GM12878 (cell line): ENCODE measurements at regions not wholly inside any gene's neighbourhood (a gene's known extent, or its start where the extent isn't known, plus 50 kb on each side); places are given as distances from the start of the nearest gene placed in this dataset.

Source experiments
- ATAC-seq: fragments of 200-7000 bp; cut with Tn5 transposase; 3 replicates; pipeline ENCODE4 v1.9.1; 2020; ENCODE audit warnings: mild to moderate bottlenecking, moderate library complexity
- BruUV-seq: library from RNA; stranded (reverse); fragments of 400-500 nt; replicated peaks from 2 replicates; lab custom pipeline; 2021; lab: Mats Ljungman, UMichigan
- CTCF ChIA-PET: fragments of 300-600 bp; sonication (Branson Sonifier 250); formaldehyde crosslinking; extraction: SDS; loops from one replicate; lab custom pipeline; 2021; ENCODE audit warnings: inconsistent platforms; lab: Yijun Ruan, JAX
- POLR2A ChIA-PET: fragments of 350-600 bp; formaldehyde crosslinking; extraction: SDS; loops from one replicate; lab custom pipeline; 2021; ENCODE audit warnings: inconsistent platforms; lab: Charles Lee
- RAD21 ChIA-PET: fragments of 300-600 bp; sonication (Branson Sonifier 250); formaldehyde crosslinking; loops from one replicate; lab custom pipeline; 2023; ENCODE audit warnings: antibody characterized with exemption; ENCODE audit not compliant: unreplicated experiment; lab: Charles Lee
- SMC1A ChIA-PET: fragments of 300-600 bp; sonication (Branson Sonifier 250); formaldehyde crosslinking; loops from one replicate; lab custom pipeline; 2023; ENCODE audit not compliant: unreplicated experiment, uncharacterized antibody; lab: Charles Lee
- DNase-seq: peaks from one replicate; pipeline ENCODE4 v3.0.0-alpha.2; 2011; ENCODE audit warnings: low read depth, low spot score
- FAIRE-seq: peaks from 3 replicates; lab custom pipeline; 2011; peaks lifted over from hg19 to GRCh38; lab: Jason Lieb, UNC
- H2AFZ ChIP-seq: 2 replicates; pipeline ENCODE4 v1.6.0; 2011; ENCODE audit warnings: low read depth, low read length, control low read depth; ENCODE audit not compliant: control insufficient read depth
- H3K27ac ChIP-seq: 2 replicates; pipeline ENCODE4 v1.5.1; 2011; ENCODE audit warnings: control low read depth; ENCODE audit not compliant: control insufficient read depth, insufficient read depth
- H3K27me3 ChIP-seq, 2 experiments: replicated peaks in 1 of 2; 2 replicates each; pipeline versions ENCODE4 v1.6.0 to v1.6.1; 2011; ENCODE audit warnings: low read length in 1 of 2; ENCODE audit not compliant: control insufficient read depth in 2 of 2, insufficient read depth in 2 of 2
- H3K36me3 ChIP-seq, 2 experiments: 2 replicates each; pipeline ENCODE4 v1.5.1; 2011; ENCODE audit warnings: low read length in 1 of 2; ENCODE audit not compliant: control insufficient read depth in 2 of 2, insufficient read depth in 2 of 2
- H3K4me1 ChIP-seq: 2 replicates; pipeline ENCODE4 v1.6.1; 2011; ENCODE audit warnings: mild to moderate bottlenecking, low read length, moderate library complexity, mixed read lengths; ENCODE audit not compliant: control insufficient read depth, insufficient read depth
- H3K4me2 ChIP-seq: 2 replicates; pipeline ENCODE4 v1.6.0; 2011; ENCODE audit warnings: control low read depth; ENCODE audit not compliant: control insufficient read depth, insufficient read depth
- H3K4me3 ChIP-seq: fragments of 200-600 bp; sonication (generic); 2 replicates; pipeline ENCODE4 v1.5.1; 2016
- H3K79me2 ChIP-seq: 2 replicates; pipeline ENCODE4 v1.6.0; 2011; ENCODE audit warnings: low read length; ENCODE audit not compliant: control insufficient read depth, insufficient read depth
- H3K9ac ChIP-seq: 2 replicates; pipeline ENCODE4 v1.8.0; 2011; ENCODE audit warnings: low read length, control low read depth, mixed read lengths; ENCODE audit not compliant: control insufficient read depth, insufficient read depth
- H3K9me3 ChIP-seq: replicated peaks from 3 replicates; pipeline ENCODE4 v1.5.1; 2011; ENCODE audit warnings: mild to moderate bottlenecking, low read length; ENCODE audit not compliant: control insufficient read depth, insufficient read depth
- H4K20me1 ChIP-seq: 2 replicates; pipeline ENCODE4 v1.6.0; 2011; ENCODE audit not compliant: control insufficient read depth, insufficient read depth
- BMI1 ChIP-seq: fragments of 450-650 bp; IDR thresholded peaks from 2 replicates; pipeline ENCODE4 v1.6.1; 2016; ENCODE audit warnings: mild to moderate bottlenecking, moderate library complexity, borderline replicate concordance
- CTCF ChIP-seq, 3 experiments: IDR thresholded peaks in 2 of 3; conservative IDR thresholded peaks in 1 of 3; 2 replicates each; pipeline ENCODE4 v1.5.1; 2011; ENCODE audit warnings: low read depth in 3 of 3, low read length in 3 of 3, mild to moderate bottlenecking in 3 of 3, control low read depth in 2 of 3, moderate library complexity in 2 of 3, inconsistent platforms in 1 of 3, mixed read lengths in 1 of 3; ENCODE audit not compliant: control insufficient read depth in 2 of 3, insufficient read depth in 1 of 3; ENCODE audit errors: extremely low read depth in 1 of 3
- EGR1 ChIP-seq, 2 experiments: IDR thresholded peaks; 1 replicate in 1 of 2; 2 replicates in 1 of 2; pipeline ENCODE4 v1.6.1; 2011 to 2012; ENCODE audit warnings: low read depth in 2 of 2, low read length in 2 of 2, borderline replicate concordance in 1 of 2, mild to moderate bottlenecking in 1 of 2, moderate library complexity in 1 of 2
- ELK1 ChIP-seq: IDR thresholded peaks from 2 replicates; pipeline ENCODE4 v1.6.1; 2012; ENCODE audit warnings: low read depth, low read length, improper control_type of control experiment
- KAT2A ChIP-seq: conservative IDR thresholded peaks from 2 replicates; pipeline ENCODE4 v1.6.1; 2011; ENCODE audit warnings: low read depth, low read length; ENCODE audit not compliant: control insufficient read depth
- MEF2B ChIP-seq: fragments of 450-650 bp; IDR thresholded peaks from 2 replicates; pipeline ENCODE4 v1.6.1; 2018; ENCODE audit warnings: mild to moderate bottlenecking, moderate library complexity; ENCODE audit not compliant: partially characterized antibody, poor library complexity, severe bottlenecking
- MLLT1 ChIP-seq: fragments of 450-650 bp; IDR thresholded peaks from 2 replicates; pipeline ENCODE4 v1.6.1; 2016; ENCODE audit warnings: mild to moderate bottlenecking
- MTA3 ChIP-seq: IDR thresholded peaks from 2 replicates; pipeline ENCODE4 v1.6.1; 2012; ENCODE audit warnings: low read length, inconsistent platforms, borderline replicate concordance
- NFIC ChIP-seq: IDR thresholded peaks from 2 replicates; pipeline ENCODE4 v1.6.1; 2012; ENCODE audit warnings: low read depth, mild to moderate bottlenecking, inconsistent platforms, low read length, moderate library complexity
- PBX3 ChIP-seq: IDR thresholded peaks from 2 replicates; pipeline ENCODE4 v1.6.1; 2011; ENCODE audit warnings: mild to moderate bottlenecking, low read depth, low read length, moderate library complexity; ENCODE audit not compliant: insufficient replicate concordance
- PML ChIP-seq: IDR thresholded peaks from 2 replicates; pipeline ENCODE4 v1.6.1; 2012; ENCODE audit warnings: low read length, inconsistent platforms
- POLR2A ChIP-seq: IDR thresholded peaks from 2 replicates; pipeline ENCODE4 v1.6.1; 2011; ENCODE audit warnings: low read depth, mild to moderate bottlenecking, low read length
- POLR2AphosphoS5 ChIP-seq: IDR thresholded peaks from 2 replicates; pipeline ENCODE4 v1.6.1; 2011; ENCODE audit warnings: mild to moderate bottlenecking, low read length, inconsistent platforms
- RAD21 ChIP-seq: IDR thresholded peaks from 2 replicates; pipeline ENCODE4 v1.6.1; 2011; ENCODE audit warnings: mild to moderate bottlenecking, low read depth, low read length, moderate library complexity; ENCODE audit not compliant: insufficient read depth
- TAF1 ChIP-seq: IDR thresholded peaks from 2 replicates; pipeline ENCODE4 v1.6.1; 2011; ENCODE audit warnings: mild to moderate bottlenecking, low read depth, low read length, borderline replicate concordance
- ZNF384 ChIP-seq: IDR thresholded peaks from 2 replicates; pipeline ENCODE4 v1.6.1; 2012; ENCODE audit warnings: low read depth, mild to moderate bottlenecking, low read length, improper control_type of control experiment, borderline replicate concordance
- WGBS: methylation state at CpG from one replicate; pipeline ENCODE4 v1.1.6; 2016; ENCODE audit warnings: low lambda C conversion rate; ENCODE audit not compliant: insufficient replicate concordance, insufficient coverage; ENCODE audit errors: missing lambda C conversion rate; 5-methylcytosine and 5-hydroxymethylcytosine counted together
- in situ Hi-C: fragments of 300-500 bp; cut with MboI; formaldehyde crosslinking; loops from 9 replicates; pipeline ENCODE4 v1.14.3; 2018; ENCODE audit warnings: mixed read lengths
- intact Hi-C: fragments of 100-400 bp; cut with micrococcal nuclease; formaldehyde crosslinking; loops from one replicate; pipeline ENCODE4 v1.14.2; 2022; ENCODE audit not compliant: unreplicated experiment

GRCh38 chr5:162543437-162543836 is 475.9 kb downstream of the GABRG2 start:
- intact Hi-C loops (no loop called here), in situ Hi-C loops (no loop called here)
- Histone ChIP-seq H3K36me3 (no peaks in the 10 kb centered on the region), H3K4me1 (no peaks in the 10 kb centered on the region), H4K20me1 (no peaks in the 10 kb centered on the region), H3K4me2 (no peak overlapping the region), H3K4me3 (no peak overlapping the region), H3K9ac (no peak overlapping the region), H3K27me3 (no peaks in the 10 kb centered on the region), H3K79me2 (no peaks in the 10 kb centered on the region), H2AFZ (no peak overlapping the region), H3K9me3 (no peaks in the 10 kb centered on the region), H3K27ac (no peak overlapping the region)
- TF ChIP-seq ZNF384 (no peak), EGR1 (IDR thresholded peaks at IDR 0.05; ENCODE audit: borderline replicate concordance in 1 of 2, low read depth in 2 of 2, low read length in 2 of 2) (no peak), NFIC (no peak), POLR2A (no peak), ELK1 (no peak), MTA3 (no peak), KAT2A (no peak), MEF2B (no peak), BMI1 (no peak), POLR2AphosphoS5 (no peak), PBX3 (no peak), RAD21 (no peak), MLLT1 (no peak), CTCF (IDR thresholded peaks at IDR 0.05 in 2 of 3, conservative IDR thresholded peaks at IDR 0.05 in 1 of 3; ENCODE audit: control insufficient read depth in 2 of 3, extremely low read depth in 1 of 3, insufficient read depth in 1 of 3, low read depth in 3 of 3, low read length in 3 of 3) (no peak), TAF1 (no peak), PML (no peak)
- POLR2A ChIA-PET = no interaction called here
- BruUV-seq = no TSS peak
- no peak for DNase-seq
- SMC1A ChIA-PET = interaction anchor here (0.8 kb wide), 1 partner anchor 219 kb away, joined by 3 read pairs; no protein-coding TSS in a partner anchor
- RAD21 ChIA-PET = no interaction called here
- WGBS = 8% methylated on average over 2 of the region's 2 CpGs
- FAIRE-seq = no peak
- CTCF ChIA-PET = no interaction called here
- ATAC-seq = no peak
